ENCODE measurements at regions not wholly inside any gene's neighbourhood (a gene's known extent, or its start where the extent isn't known, plus 50 kb on each side); places are given as distances from the start of the nearest gene placed in this dataset.

GRCh38 chr17:5695480-5695879 is 111.2 kb upstream of the NLRP1 start:
- DNase-seq = no peak

- no peak for DNase-seq
Measured at GRCh38 chr17:5698959-5699358, 114.7 kb upstream of the NLRP1 start.

GRCh38 chr17:5699814-5700213 is 115.5 kb upstream of the NLRP1 start:
- no peak for DNase-seq

GRCh38 chr17:5700745-5701144 is 116.4 kb upstream of the NLRP1 start:
- DNase-seq = no peak

- DNase-seq = no peak
Measured at GRCh38 chr17:5701381-5701780, 117.1 kb upstream of the NLRP1 start.

- no peak for DNase-seq
Measured at GRCh38 chr17:5702951-5703510, 118.7 kb upstream of the NLRP1 start.

GRCh38 chr17:5703736-5704135 is 119.4 kb upstream of the NLRP1 start:
- no peak for DNase-seq

- no peak for DNase-seq
Measured at GRCh38 chr17:5705081-5705875, 121.0 kb upstream of the NLRP1 start.

- no peak for DNase-seq
Measured at GRCh38 chr17:5705876-5706576, 121.7 kb upstream of the NLRP1 start.

GRCh38 chr17:5706577-5707210 is 122.4 kb upstream of the NLRP1 start:
- peak; percentile 67 for DNase-seq

GRCh38 chr17:5707482-5707881 is 123.2 kb upstream of the NLRP1 start:
- no peak for DNase-seq

- DNase-seq = no peak
Measured at GRCh38 chr17:5708344-5708743, 124.0 kb upstream of the NLRP1 start.

GRCh38 chr17:5711344-5711743 is 127.0 kb upstream of the NLRP1 start:
- no peak for DNase-seq

GRCh38 chr17:5714993-5715392 is 130.7 kb upstream of the NLRP1 start:
- no peak for DNase-seq

GRCh38 chr17:5715478-5715877 is 131.2 kb upstream of the NLRP1 start:
- DNase-seq = no peak

GRCh38 chr17:5718726-5719125 is 134.4 kb upstream of the NLRP1 start:
- no peak for DNase-seq

- DNase-seq = no peak
Measured at GRCh38 chr17:5719976-5720375, 135.7 kb upstream of the NLRP1 start.

- no peak for DNase-seq
Measured at GRCh38 chr17:5730373-5730772, 146.1 kb upstream of the NLRP1 start.

- no peak for DNase-seq
Measured at GRCh38 chr17:5740937-5741336, 156.6 kb upstream of the NLRP1 start.

GRCh38 chr17:5741810-5742209 is 157.5 kb upstream of the NLRP1 start:
- no peak for DNase-seq

GRCh38 chr17:5745111-5745813 is 161.0 kb upstream of the NLRP1 start:
- no peak for DNase-seq

GRCh38 chr17:5747276-5747675 is 163.0 kb upstream of the NLRP1 start:
- no peak for DNase-seq

GRCh38 chr17:5747964-5748363 is 163.7 kb upstream of the NLRP1 start:
- no peak for DNase-seq

Data from HCEC 1CT (cell line).